ENCODE measurements at regions not wholly inside any gene's neighbourhood (a gene's known extent, or its start where the extent isn't known, plus 50 kb on each side); places are given as distances from the start of the nearest gene placed in this dataset.

DNA sequence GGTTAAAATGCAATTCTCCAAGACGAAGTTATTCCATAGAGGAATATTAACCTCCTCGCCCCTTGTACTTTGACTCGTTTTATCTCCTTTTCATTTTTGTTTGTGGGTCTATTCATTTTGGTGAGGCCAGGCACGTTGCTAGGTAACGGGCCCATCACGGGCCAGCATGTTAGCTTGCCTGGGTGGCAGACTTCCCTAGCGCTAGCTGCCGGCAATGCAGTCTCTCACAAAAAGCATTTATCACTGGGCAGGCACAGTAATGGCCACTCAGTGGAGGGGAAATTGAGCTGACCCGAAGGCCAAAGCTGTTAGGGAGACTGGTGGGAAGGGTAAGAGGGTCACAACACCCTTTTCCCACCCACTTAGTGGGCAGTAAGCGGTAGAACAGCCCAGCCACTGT is 234.4 kb upstream of the FOXD3 start:
- Histone ChIP-seq H2AFZ (0 out of 2 replicates have a peak overlapping the region, but pooled peaks have one; percentile 3), H3K79me2 (replicated peaks; ENCODE audit: insufficient read depth) (no peaks in the 10 kb centered on the region), H3K4me2 (no peak overlapping the region), H3F3A (replicated peaks; ENCODE audit: low read depth) (no peaks in the 10 kb centered on the region), H3K9me2 (ENCODE audit: insufficient read depth) (no peaks in the 10 kb centered on the region), H3K27ac (ENCODE audit: low read depth) (no peak overlapping the region), H4K20me1 (replicated peaks; ENCODE audit: insufficient read depth) (no peaks in the 10 kb centered on the region), H3K36me3 (ENCODE audit: insufficient read depth) (no peaks in the 10 kb centered on the region), H3K4me1 (ENCODE audit: insufficient read depth) (peaks cover 19% of the 10 kb centered on the region; the same call in 1 of the 2 replicates), H3K27me3 (ENCODE audit: insufficient read depth) (no peaks in the 10 kb centered on the region), H3K4me3 (no peak overlapping the region)
- peaks cover 23% of the 10 kb centered on the region for H3K4me1 Mint-ChIP-seq
- DNase-seq (ENCODE audit: low spot score), result peak; percentile 91
- H3K27me3 Mint-ChIP-seq (ENCODE audit: insufficient read depth, low read depth, poor library complexity), result peaks cover 5% of the 10 kb centered on the region
- TF ChIP-seq ETS1 (IDR thresholded peaks at IDR 0.05) (no peak), JUNB (IDR thresholded peaks at IDR 0.05; ENCODE audit: unreplicated experiment) (no peak)
- TF ChIP-seq, protein P1, sequence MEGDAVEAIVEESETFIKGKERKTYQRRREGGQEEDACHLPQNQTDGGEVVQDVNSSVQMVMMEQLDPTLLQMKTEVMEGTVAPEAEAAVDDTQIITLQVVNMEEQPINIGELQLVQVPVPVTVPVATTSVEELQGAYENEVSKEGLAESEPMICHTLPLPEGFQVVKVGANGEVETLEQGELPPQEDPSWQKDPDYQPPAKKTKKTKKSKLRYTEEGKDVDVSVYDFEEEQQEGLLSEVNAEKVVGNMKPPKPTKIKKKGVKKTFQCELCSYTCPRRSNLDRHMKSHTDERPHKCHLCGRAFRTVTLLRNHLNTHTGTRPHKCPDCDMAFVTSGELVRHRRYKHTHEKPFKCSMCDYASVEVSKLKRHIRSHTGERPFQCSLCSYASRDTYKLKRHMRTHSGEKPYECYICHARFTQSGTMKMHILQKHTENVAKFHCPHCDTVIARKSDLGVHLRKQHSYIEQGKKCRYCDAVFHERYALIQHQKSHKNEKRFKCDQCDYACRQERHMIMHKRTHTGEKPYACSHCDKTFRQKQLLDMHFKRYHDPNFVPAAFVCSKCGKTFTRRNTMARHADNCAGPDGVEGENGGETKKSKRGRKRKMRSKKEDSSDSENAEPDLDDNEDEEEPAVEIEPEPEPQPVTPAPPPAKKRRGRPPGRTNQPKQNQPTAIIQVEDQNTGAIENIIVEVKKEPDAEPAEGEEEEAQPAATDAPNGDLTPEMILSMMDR (conservative IDR thresholded peaks at IDR 0.05; ENCODE audit: low read depth in 2 of 2), result peak in 1 of 2 experiments; percentile 29; a peak in 2 of 4 replicates
- H3K4me3 Mint-ChIP-seq, result no peak overlapping the region
- H3K27ac Mint-ChIP-seq, result peak overlapping the region; percentile 16; the same call in 1 of the 2 replicates
- H3K36me3 Mint-ChIP-seq (ENCODE audit: low read depth), result no peaks in the 10 kb centered on the region
- ATAC-seq, result peak; percentile 100
- no peaks in the 10 kb centered on the region for H3K9me3 Mint-ChIP-seq

GRCh38 chr1:63099188-63099587 is 223.2 kb upstream of the FOXD3 start:
- Histone ChIP-seq H3K4me1 (ENCODE audit: insufficient read depth) (peaks cover 5% of the 10 kb centered on the region), H2AFZ (no peak overlapping the region), H3K9me2 (ENCODE audit: insufficient read depth) (no peaks in the 10 kb centered on the region), H3K79me2 (replicated peaks; ENCODE audit: insufficient read depth) (no peaks in the 10 kb centered on the region), H3K4me3 (no peak overlapping the region), H3K4me2 (no peak overlapping the region), H3K36me3 (ENCODE audit: insufficient read depth) (no peaks in the 10 kb centered on the region), H4K20me1 (replicated peaks; ENCODE audit: insufficient read depth) (no peaks in the 10 kb centered on the region), H3K27ac (ENCODE audit: low read depth) (no peak overlapping the region), H3F3A (replicated peaks; ENCODE audit: low read depth) (no peaks in the 10 kb centered on the region), H3K27me3 (ENCODE audit: insufficient read depth) (no peaks in the 10 kb centered on the region)
- no peak overlapping the region for H3K4me3 Mint-ChIP-seq
- no peak overlapping the region for H3K27ac Mint-ChIP-seq
- no peak for DNase-seq (ENCODE audit: low spot score)
- H3K4me1 Mint-ChIP-seq, result peaks cover 13% of the 10 kb centered on the region
- ATAC-seq, result no peak
- H3K9me3 Mint-ChIP-seq, result no peaks in the 10 kb centered on the region
- peaks cover 3% of the 10 kb centered on the region for H3K27me3 Mint-ChIP-seq (ENCODE audit: insufficient read depth, low read depth, poor library complexity)
- no peaks in the 10 kb centered on the region for H3K36me3 Mint-ChIP-seq (ENCODE audit: low read depth)
- no peak for TF ChIP-seq REST (IDR thresholded peaks at IDR 0.05; ENCODE audit: unreplicated experiment)
- TF ChIP-seq POLR2AphosphoS5 (IDR thresholded peaks at IDR 0.05; ENCODE audit: low read depth), result no peak
- TF ChIP-seq EZH2 (IDR thresholded peaks at IDR 0.05; ENCODE audit: low read depth, unreplicated experiment), result no peak
- TF ChIP-seq, protein P1 (conservative IDR thresholded peaks at IDR 0.05; ENCODE audit: low read depth in 2 of 2), result no peak
- no peak for TF ChIP-seq STAT1 (IDR thresholded peaks at IDR 0.05; ENCODE audit: unreplicated experiment)
- TF ChIP-seq JUNB (IDR thresholded peaks at IDR 0.05; ENCODE audit: unreplicated experiment), result no peak
- TF ChIP-seq ZNF114 (CRISPR knock-in tag; IDR thresholded peaks at IDR 0.05), result no peak
- TF ChIP-seq CREB1 (CRISPR knock-in tag; IDR thresholded peaks at IDR 0.05; ENCODE audit: low read depth), result no peak
- TF ChIP-seq ETS1 (IDR thresholded peaks at IDR 0.05), result no peak
- TF ChIP-seq EZH2phosphoT487 (IDR thresholded peaks at IDR 0.05; ENCODE audit: unreplicated experiment), result no peak
- TF ChIP-seq ZNF331 (CRISPR knock-in tag; IDR thresholded peaks at IDR 0.05; ENCODE audit: low read depth), result no peak
